Motor neuron (in vitro differentiated cells): ENCODE measurements at regions not wholly inside any gene's neighbourhood (a gene's known extent, or its start where the extent isn't known, plus 50 kb on each side); places are given as distances from the start of the nearest gene placed in this dataset.

Source experiments
- ATAC-seq, 8 experiments: fragments of 200-7000 bp; cut with Tn5 transposase; replicated peaks in 6 of 8; 2 replicates each; pipeline ENCODE4 v1.8.0; 2021; ENCODE audit warnings: mild to moderate bottlenecking in 8 of 8, moderate library complexity in 8 of 8
- H3K27ac ChIP-seq, 2 donors: fragments of 250-450 bp; sonication (Bioruptor Pico); 2 replicates each; pipeline ENCODE4 v1.9.0; 2021; ENCODE audit warnings: antibody characterized with exemption in 2 of 2, mild to moderate bottlenecking in 2 of 2, moderate library complexity in 1 of 2
- H3K4me1 ChIP-seq, 2 donors: fragments of 250-450 bp; sonication (Bioruptor Pico); replicated peaks in 1 of 2; 2 replicates each; pipeline ENCODE4 v1.6.1; 2021; ENCODE audit warnings: antibody characterized with exemption in 2 of 2, mild to moderate bottlenecking in 2 of 2, moderate library complexity in 1 of 2
- H3K4me3 ChIP-seq, 5 donors: fragments of 250-450 bp; sonication (Bioruptor Pico); 2 replicates each; pipeline ENCODE4 v1.9.0; 2021; ENCODE audit warnings: antibody characterized with exemption in 5 of 5, mild to moderate bottlenecking in 5 of 5, moderate library complexity in 4 of 5
- WGBS, 10 experiments: fragments of 450-650 bp; shearing (Covaris generic); methylation state at CpG; one replicate each; pipeline ENCODE4 v1.0.0; 2022; 5-methylcytosine and 5-hydroxymethylcytosine counted together
- in situ Hi-C, 9 experiments: fragments of 400-800 bp; cut with MboI; loops; one replicate each; pipeline ENCODE4 v1.15.0; 2021; ENCODE audit warnings: low sequenced_read_pairs in 9 of 9, low pct_unique_long_range_greater_than_20kb in 2 of 9; ENCODE audit not compliant: unreplicated experiment in 9 of 9

GRCh38 chr16:80079072-80079471 lies 461.7 kb upstream of the DYNLRB2 start:
- no peak for ATAC-seq
- H3K27ac ChIP-seq: no peak overlapping the region
- in situ Hi-C loops: no loop called here
- peaks cover 3 to 5% of the 10 kb centered on the region in 2 donors for H3K4me1 ChIP-seq
- no peak overlapping the region for H3K4me3 ChIP-seq
- WGBS, 10 experiments: 13 to 89% (median 71%) methylated on average over 1 to 3 of the region's 3 CpGs; no CpG with 5 or more reads in 4 of the 10 experiments

- 11 to 100% (median 54%) methylated on average over 1 to 4 of the region's 4 CpGs for WGBS, 10 experiments
- Histone ChIP-seq H3K4me1 (peaks cover 3 to 6% of the 10 kb centered on the region in 2 donors), H3K27ac (no peak overlapping the region), H3K4me3 (no peak overlapping the region)
- ATAC-seq: peak in 2 of 8 experiments; percentile 27 to 66
- in situ Hi-C loops: no loop called here
Observed at GRCh38 chr16:80077696-80078095, 463.1 kb upstream of the DYNLRB2 start.

DNA sequence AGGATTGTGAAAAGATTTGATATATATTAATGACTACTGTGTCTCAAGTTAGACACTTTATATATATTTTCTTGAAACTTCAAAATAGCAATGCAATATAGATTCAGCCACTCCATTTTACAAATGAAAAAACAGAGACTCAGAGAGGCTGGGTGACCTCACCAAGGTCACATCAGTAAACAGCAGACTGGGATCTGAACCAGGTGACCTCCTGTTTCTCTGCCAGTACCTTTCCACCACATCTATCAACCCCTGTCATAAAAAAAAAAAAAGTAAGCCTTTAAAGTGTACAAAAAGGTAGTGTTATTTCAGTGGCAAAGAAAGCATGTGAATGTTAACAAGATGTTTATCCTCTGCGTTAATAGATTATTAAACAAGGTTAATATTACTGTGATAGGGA lies 466.5 kb upstream of the DYNLRB2 start:
- in situ Hi-C loops: loop anchor here in 1 of 9 experiments (25.0 kb wide), 1 partner anchor 462 kb away; the partner anchor contains the start of gene MAF
- no peak overlapping the region for H3K4me3 ChIP-seq
- H3K4me1 ChIP-seq: peaks cover 6 to 21% of the 10 kb centered on the region in 2 donors
- 80 to 100% (median 100%) methylated on average over 1 of the region's 1 CpG; no CpG with 5 or more reads in 5 of the 10 experiments for WGBS, 10 experiments
- no peak overlapping the region for H3K27ac ChIP-seq
- ATAC-seq: no peak

DNA sequence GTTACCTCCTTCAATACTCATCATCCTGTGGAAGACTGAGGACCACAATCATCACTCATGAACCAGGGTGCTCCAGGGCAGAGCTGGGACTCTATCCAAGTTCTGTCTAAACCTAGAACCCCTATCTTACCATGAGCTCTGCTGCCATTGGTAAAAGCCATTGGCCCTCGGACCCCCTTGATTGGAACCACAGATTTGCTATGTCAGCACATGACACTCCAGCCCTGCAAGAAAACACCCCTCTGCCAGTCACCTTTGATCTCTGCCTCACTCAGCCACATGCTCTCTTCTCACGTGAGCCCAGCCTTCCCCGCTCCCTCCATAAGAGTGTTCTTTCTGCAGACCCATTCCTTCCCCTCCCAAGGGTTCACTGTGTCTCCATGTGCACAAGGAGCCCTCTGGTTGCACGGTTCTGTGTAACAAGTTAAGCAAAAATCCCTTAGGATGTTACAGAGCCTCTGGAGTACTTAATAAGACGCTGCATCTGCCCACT lies 468.8 kb upstream of the DYNLRB2 start:
- H3K4me1 ChIP-seq: peaks cover 6 to 21% of the 10 kb centered on the region in 2 donors
- WGBS, 10 experiments: 20 to 100% (median 65%) methylated on average over 1 to 4 of the region's 5 CpGs; no CpG with 5 or more reads in 4 of the 10 experiments
- no peak overlapping the region for H3K4me3 ChIP-seq
- H3K27ac ChIP-seq: no peak overlapping the region
- in situ Hi-C loops: loop anchor here in 1 of 9 experiments (25.0 kb wide), 1 partner anchor 460 kb away; the partner anchor contains the start of gene MAF
- peak in 2 of 8 experiments; percentile 29 to 45 for ATAC-seq

DNA sequence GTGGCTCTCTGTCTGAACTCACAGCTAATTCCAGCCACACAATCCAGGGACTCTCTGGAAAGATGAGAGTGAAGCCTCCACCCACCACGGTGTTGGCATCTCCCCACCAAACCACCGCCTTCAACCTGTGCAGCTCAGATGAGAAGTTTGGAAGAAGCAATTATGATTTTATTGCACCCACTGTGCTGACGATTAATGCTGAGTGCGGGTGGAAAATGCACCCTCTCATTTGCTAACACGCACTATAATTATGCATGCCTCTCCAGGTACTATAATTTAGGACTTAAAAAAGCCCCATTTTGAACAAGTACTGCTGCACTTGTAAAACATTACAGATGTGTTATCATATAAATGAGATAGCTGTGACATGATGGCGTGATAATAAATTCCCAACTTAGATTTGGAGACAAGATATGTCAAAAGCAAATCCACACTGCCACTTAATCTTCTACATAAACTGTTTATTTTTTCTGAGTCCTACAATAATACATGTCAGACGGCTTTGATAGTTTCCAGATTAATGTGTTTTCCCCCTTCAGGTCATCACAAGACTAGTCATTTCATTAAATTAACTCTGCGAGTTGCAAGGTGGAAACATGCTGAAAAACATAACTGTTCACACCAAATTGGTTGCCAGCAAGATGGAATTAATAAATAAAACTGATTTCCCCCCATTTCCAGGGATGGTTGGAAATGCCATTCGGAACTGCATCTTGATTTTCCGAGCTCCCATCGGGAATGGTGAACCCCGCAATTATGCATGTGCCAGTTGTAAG lies 466.5 kb upstream of the MAF start:
- in situ Hi-C loops: loop anchor here in 1 of 9 experiments (25.0 kb wide), 1 partner anchor 455 kb away; the partner anchor contains the start of gene MAF
- Histone ChIP-seq H3K4me1 (peaks cover 0 to 8% of the 10 kb centered on the region in 2 donors), H3K4me3 (no peak overlapping the region), H3K27ac (no peak overlapping the region)
- WGBS, 10 experiments: 54 to 100% (median 90%) methylated on average over 1 to 9 of the region's 12 CpGs
- no peak for ATAC-seq

DNA sequence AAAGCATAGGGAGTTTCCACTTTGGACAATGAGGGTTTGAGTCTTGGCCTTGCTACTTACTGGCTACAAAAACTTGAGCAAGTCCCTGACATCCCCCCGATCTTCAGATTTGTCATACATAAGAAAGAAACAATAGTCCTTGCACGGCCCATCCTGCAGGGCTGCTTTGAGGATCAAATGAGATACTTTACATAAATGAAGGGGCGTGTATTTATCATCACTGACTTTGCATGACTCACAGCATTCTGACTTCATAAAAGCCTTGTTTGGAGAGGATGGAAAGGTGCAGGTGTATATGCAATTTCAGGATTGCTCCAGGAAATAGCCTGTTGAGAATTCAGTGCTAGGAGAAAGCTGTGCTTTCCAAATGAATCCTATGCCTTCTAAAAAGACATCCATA lies 465.0 kb upstream of the MAF start:
- in situ Hi-C loops: loop anchor here in 1 of 9 experiments (25.0 kb wide), 1 partner anchor 453 kb away; the partner anchor contains the start of gene MAF
- Histone ChIP-seq H3K4me3 (no peak overlapping the region), H3K27ac (no peak overlapping the region), H3K4me1 (no peaks in the 10 kb centered on the region)
- ATAC-seq: peak in 3 of 8 experiments; percentile 40 to 54 (median 54)
- 7 to 81% (median 41%) methylated on average over 2 to 3 of the region's 3 CpGs; no CpG with 5 or more reads in 4 of the 10 experiments for WGBS, 10 experiments

DNA sequence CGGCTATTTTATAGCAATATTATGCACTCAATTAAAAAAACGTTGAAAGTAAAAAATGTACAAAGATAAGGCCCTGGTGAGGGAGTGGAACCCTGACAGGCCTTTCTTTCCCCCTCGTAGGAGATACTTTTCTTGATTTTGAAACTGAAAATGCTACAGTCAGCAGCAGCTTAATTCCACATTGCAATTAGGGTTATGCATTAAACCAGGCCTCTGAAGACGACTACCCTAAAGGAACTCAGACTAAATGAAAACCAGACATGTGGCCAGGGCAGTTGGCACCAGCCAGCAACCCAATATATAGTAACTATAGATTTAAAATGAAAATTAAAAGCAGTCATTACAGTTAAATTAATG lies 463.2 kb upstream of the MAF start:
- H3K27ac ChIP-seq: no peak overlapping the region
- no peaks in the 10 kb centered on the region for H3K4me1 ChIP-seq
- H3K4me3 ChIP-seq: no peak overlapping the region
- in situ Hi-C loops: loop anchor here in 1 of 9 experiments (25.0 kb wide), 1 partner anchor 451 kb away; the partner anchor contains the start of gene MAF
- no peak for ATAC-seq
- WGBS, 10 experiments: 0 to 100% (median 62%) methylated on average over 1 to 4 of the region's 4 CpGs

DNA sequence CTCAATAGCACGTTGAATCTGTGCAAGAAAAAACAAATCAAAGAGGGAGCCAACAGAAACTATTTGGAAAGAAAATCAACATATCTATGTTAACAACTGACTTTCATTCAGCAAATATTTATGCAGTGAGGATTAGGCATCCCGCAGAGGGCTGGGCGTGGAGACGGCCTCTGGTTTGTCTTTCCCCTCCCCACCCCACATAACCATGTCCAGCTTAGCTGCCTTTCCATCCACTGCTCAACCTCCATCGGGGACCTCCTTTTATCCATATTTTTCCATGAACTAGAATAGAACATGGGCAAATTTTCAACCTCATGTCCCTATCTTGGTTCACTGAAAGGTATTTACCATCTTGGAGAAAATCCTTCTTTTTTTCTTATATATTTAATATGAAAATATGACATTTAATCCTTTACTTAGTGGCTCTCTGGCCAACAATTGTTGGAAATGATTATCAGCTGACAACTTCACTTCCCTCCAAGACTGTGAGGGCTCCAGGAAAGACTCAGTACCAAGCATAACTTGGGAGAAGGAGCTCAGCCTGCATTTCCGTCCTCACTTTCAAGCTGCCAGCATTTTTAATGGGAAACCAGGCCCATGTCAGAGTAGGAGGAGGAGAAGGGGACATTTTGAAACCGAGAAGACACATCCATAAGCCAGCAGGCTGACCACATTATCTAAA lies 462.6 kb upstream of the MAF start:
- 0 to 100% (median 71%) methylated on average over 1 to 6 of the region's 7 CpGs; no CpG with 5 or more reads in 1 of the 10 experiments for WGBS, 10 experiments
- ATAC-seq: peak in 3 of 8 experiments; percentile 94 to 97 (median 96)
- in situ Hi-C loops: loop anchor here in 1 of 9 experiments (25.0 kb wide), 1 partner anchor 451 kb away; the partner anchor contains the start of gene MAF
- Histone ChIP-seq H3K4me3 (no peak overlapping the region), H3K4me1 (no peaks in the 10 kb centered on the region), H3K27ac (no peak overlapping the region)

- no peak overlapping the region for H3K4me3 ChIP-seq
- H3K4me1 ChIP-seq: no peaks in the 10 kb centered on the region
- no peak overlapping the region for H3K27ac ChIP-seq
- in situ Hi-C loops: loop anchor here in 1 of 9 experiments (25.0 kb wide), 1 partner anchor 450 kb away; the partner anchor contains the start of gene MAF
- ATAC-seq: no peak
- WGBS, 10 experiments: 45 to 100% (median 94%) methylated on average over 1 to 9 of the region's 12 CpGs; no CpG with 5 or more reads in 1 of the 10 experiments
Observed at GRCh38 chr16:80062361-80063030, 462.0 kb upstream of the MAF start.

DNA sequence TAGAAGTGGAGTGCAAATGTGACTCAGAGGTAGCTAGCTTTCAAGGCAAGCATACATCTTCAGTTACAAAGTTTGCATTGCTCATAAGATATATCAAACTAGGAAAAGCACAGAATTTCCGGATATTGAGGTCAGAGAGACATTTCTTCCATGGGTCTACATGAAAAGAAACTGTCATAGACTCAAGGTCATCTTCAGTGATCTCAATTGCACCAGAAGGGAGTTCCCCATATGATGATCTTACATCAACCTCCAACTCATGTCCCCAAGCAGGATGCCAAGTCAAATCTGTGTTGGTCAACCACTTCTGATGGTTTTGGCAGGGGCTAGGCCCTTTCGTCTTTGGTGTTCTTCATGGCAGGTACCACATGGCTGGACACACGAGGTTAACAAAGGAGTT lies 459.9 kb upstream of the MAF start:
- in situ Hi-C loops: loop anchor here in 1 of 9 experiments (25.0 kb wide), 1 partner anchor 448 kb away; the partner anchor contains the start of gene MAF
- ATAC-seq: peak in 1 of 8 experiments; percentile 24
- no peak overlapping the region for H3K4me3 ChIP-seq
- no peaks in the 10 kb centered on the region for H3K4me1 ChIP-seq
- H3K27ac ChIP-seq: no peak overlapping the region
- 36 to 100% (median 80%) methylated on average over 1 to 3 of the region's 3 CpGs; no CpG with 5 or more reads in 1 of the 10 experiments for WGBS, 10 experiments

- in situ Hi-C loops: loop anchor here in 1 of 9 experiments (25.0 kb wide), 1 partner anchor 448 kb away; the partner anchor contains the start of gene MAF
- ATAC-seq: no peak
Observed at GRCh38 chr16:80059836-80060235, 459.3 kb upstream of the MAF start.

GRCh38 chr16:80058214-80058613 lies 457.7 kb upstream of the MAF start:
- ATAC-seq: no peak
- no peak overlapping the region for H3K4me3 ChIP-seq
- no peaks in the 10 kb centered on the region for H3K4me1 ChIP-seq
- WGBS, 10 experiments: 39 to 95% (median 66%) methylated on average over 1 to 7 of the region's 9 CpGs; no CpG with 5 or more reads in 2 of the 10 experiments
- in situ Hi-C loops: loop anchor here in 1 of 9 experiments (25.0 kb wide), 1 partner anchor 446 kb away; the partner anchor contains the start of gene MAF
- no peak overlapping the region for H3K27ac ChIP-seq

More at GRCh38 chr16:80059836-80060235, 459.3 kb upstream of the MAF start:
- whole genome bisulfite sequencing, 10 experiments: 5 to 85% (median 60%) methylated on average over 1 to 2 of the region's 3 CpGs; no CpG with 5 or more reads in 1 of the 10 experiments
- H3K27ac ChIP-seq: no peak overlapping the region
- no peaks in the 10 kb centered on the region for H3K4me1 ChIP-seq
- no peak overlapping the region for H3K4me3 ChIP-seq
